ENCODE measurements at regions not wholly inside any gene's neighbourhood (a gene's known extent, or its start where the extent isn't known, plus 50 kb on each side); places are given as distances from the start of the nearest gene placed in this dataset.

DNA sequence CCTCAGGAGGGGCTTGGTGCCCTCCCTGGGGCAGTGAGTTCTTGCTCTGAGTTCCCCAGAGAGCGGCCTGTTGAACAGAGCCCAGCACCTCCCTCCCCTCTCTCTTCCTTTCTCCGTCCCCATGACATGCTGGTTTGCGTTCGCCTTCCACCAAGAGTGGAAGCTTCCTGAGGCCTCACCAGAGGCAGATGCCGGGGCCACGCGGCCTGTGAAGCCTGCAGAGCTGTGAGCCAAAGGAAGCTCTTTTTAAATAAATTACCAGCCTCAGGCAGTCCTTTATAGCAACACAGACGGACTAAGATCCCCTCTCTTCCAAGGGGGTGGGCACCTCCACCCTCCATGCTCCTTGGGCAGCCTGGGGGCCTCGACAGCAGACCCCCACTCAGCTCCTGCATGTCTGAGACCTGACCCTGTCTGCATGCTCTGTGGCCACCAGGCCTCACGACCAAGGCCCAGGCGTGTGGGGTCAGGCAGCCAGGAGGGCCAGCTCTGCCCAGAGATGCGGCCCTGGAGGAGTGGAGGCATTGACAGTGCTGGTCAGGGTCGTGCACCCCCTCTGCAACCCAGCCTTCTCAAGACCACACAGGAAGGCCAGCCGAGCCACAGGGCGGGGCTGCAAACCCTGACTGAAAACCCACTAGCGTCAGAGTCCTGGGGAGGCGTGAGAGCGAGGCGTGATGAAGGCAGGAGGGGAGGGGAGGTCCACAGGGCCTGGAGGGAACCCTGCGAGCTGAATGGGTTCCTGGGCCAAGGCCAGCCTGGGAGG is 54.6 kb upstream of the ADGRA1 start:
- TF ChIP-seq, protein P1, sequence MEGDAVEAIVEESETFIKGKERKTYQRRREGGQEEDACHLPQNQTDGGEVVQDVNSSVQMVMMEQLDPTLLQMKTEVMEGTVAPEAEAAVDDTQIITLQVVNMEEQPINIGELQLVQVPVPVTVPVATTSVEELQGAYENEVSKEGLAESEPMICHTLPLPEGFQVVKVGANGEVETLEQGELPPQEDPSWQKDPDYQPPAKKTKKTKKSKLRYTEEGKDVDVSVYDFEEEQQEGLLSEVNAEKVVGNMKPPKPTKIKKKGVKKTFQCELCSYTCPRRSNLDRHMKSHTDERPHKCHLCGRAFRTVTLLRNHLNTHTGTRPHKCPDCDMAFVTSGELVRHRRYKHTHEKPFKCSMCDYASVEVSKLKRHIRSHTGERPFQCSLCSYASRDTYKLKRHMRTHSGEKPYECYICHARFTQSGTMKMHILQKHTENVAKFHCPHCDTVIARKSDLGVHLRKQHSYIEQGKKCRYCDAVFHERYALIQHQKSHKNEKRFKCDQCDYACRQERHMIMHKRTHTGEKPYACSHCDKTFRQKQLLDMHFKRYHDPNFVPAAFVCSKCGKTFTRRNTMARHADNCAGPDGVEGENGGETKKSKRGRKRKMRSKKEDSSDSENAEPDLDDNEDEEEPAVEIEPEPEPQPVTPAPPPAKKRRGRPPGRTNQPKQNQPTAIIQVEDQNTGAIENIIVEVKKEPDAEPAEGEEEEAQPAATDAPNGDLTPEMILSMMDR (IDR thresholded peaks at IDR 0.05; ENCODE audit: extremely low read depth in 1 of 2, insufficient read depth in 1 of 2, low read depth in 1 of 2, low read length in 2 of 2): no peak
- TF ChIP-seq, protein P2, sequence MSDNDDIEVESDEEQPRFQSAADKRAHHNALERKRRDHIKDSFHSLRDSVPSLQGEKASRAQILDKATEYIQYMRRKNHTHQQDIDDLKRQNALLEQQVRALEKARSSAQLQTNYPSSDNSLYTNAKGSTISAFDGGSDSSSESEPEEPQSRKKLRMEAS (IDR thresholded peaks at IDR 0.05; ENCODE audit: insufficient read depth, insufficient read length): no peak
- TF ChIP-seq MYC (IDR thresholded peaks at IDR 0.05; ENCODE audit: low read depth, low read length) (no peak), FOS (IDR thresholded peaks at IDR 0.05; ENCODE audit: borderline replicate concordance, insufficient read depth, low read length) (no peak), POLR2A (IDR thresholded peaks at IDR 0.05; ENCODE audit: low read depth, low read length) (no peak), EZH2 (IDR thresholded peaks at IDR 0.05; ENCODE audit: borderline replicate concordance, low read depth, low read length, severe bottlenecking) (no peak), POLR2AphosphoS5 (IDR thresholded peaks at IDR 0.05; ENCODE audit: insufficient read depth, low read depth, low read length) (no peak), GATA2 (IDR thresholded peaks at IDR 0.05; ENCODE audit: insufficient read depth, insufficient read length, low read depth, low read length) (no peak), JUN (IDR thresholded peaks at IDR 0.05; ENCODE audit: borderline replicate concordance, insufficient read depth, insufficient read length, low read depth) (no peak)

Data from endothelial cell of umbilical vein (primary cell).